ENCODE measurements at regions not wholly inside any gene's neighbourhood (a gene's known extent, or its start where the extent isn't known, plus 50 kb on each side); places are given as distances from the start of the nearest gene placed in this dataset.

GRCh38 chr17:6019959-6020358 lies 50.2 kb upstream of the WSCD1 start:
- ATAC-seq (replicated peaks; ENCODE audit: extremely low read depth, poor library complexity, severe bottlenecking) (no peak), DNase-seq (ENCODE audit: low spot score in 2 of 2) (no peak)
- no peaks in the 10 kb centered on the region for H3K36me3 Mint-ChIP-seq (ENCODE audit: insufficient read depth)
- no peak overlapping the region for H3K27ac Mint-ChIP-seq (ENCODE audit: low read depth)
- H3K4me1 Mint-ChIP-seq, result no peaks in the 10 kb centered on the region
- H3K9me3 Mint-ChIP-seq, result no peaks in the 10 kb centered on the region
- peaks cover 32% of the 10 kb centered on the region for H3K27me3 Mint-ChIP-seq
- no peak overlapping the region for H3K4me3 Mint-ChIP-seq

DNA sequence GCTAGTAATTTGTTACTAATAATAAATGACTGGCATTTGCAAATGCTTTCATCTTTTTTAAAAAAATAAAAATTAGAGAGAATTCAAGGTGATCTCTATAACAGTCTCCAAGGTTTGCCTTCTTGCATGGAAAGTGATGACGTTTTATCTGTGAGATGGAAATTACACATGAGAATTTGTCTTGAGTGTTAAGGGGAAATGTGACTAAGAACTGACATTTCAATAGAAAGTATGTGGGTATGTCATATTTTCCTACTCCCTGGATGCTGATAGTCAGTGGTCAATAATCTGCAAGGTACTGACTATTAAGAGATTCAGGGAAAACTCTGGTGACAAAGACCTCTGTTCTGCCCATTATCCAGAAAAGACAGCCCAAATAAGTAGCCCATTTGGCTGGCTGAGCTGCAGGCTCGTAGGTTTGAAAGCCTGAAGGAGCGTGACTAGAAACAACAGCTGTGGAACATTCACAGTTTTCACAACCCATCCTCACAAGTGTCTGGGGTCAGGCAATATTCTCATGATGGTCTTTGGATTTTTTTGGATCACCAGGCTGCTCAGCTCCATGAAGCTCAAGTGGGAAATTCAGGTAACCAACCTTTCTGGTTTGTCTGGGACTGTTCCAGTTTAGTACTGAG lies 49.7 kb upstream of the WSCD1 start:
- H3K27me3 Mint-ChIP-seq, result peaks cover 29% of the 10 kb centered on the region
- ATAC-seq (replicated peaks; ENCODE audit: extremely low read depth, poor library complexity, severe bottlenecking), result no peak
- H3K4me1 Mint-ChIP-seq, result no peaks in the 10 kb centered on the region
- H3K27ac Mint-ChIP-seq (ENCODE audit: low read depth), result no peak overlapping the region
- H3K9me3 Mint-ChIP-seq, result no peaks in the 10 kb centered on the region
- H3K36me3 Mint-ChIP-seq (ENCODE audit: insufficient read depth), result no peaks in the 10 kb centered on the region
- no peak for DNase-seq (ENCODE audit: low spot score in 2 of 2)
- no peak overlapping the region for H3K4me3 Mint-ChIP-seq

Measured in central memory CD8-positive, alpha-beta T cell (primary cell).